B cell (primary cell): ENCODE measurements at regions not wholly inside any gene's neighbourhood (a gene's known extent, or its start where the extent isn't known, plus 50 kb on each side); places are given as distances from the start of the nearest gene placed in this dataset.

Experiments used
- ATAC-seq: fragments of 200-7000 bp; cut with Tn5 transposase; one replicate; pipeline ENCODE4 v1.10.0; 2021; ENCODE audit warnings: low read depth, mild to moderate bottlenecking, moderate number of reproducible peaks, moderate library complexity
- CTCF ChIA-PET: fragments of 350-600 bp; sonication (Branson Sonifier 250); formaldehyde crosslinking; loops from one replicate; lab custom pipeline; 2021; ENCODE audit warnings: antibody characterized with exemption, inconsistent platforms; lab: Charles Lee
- POLR2A ChIA-PET: fragments of 350-600 bp; sonication (Branson Sonifier 250); formaldehyde crosslinking; loops from one replicate; lab custom pipeline; 2021; ENCODE audit warnings: antibody characterized with exemption; lab: Charles Lee
- DNase-seq: peaks from one replicate; pipeline ENCODE4 v3.0.0; 2013
- H2AFZ ChIP-seq: 2 replicates; pipeline ENCODE4 v1.6.1; 2012; ENCODE audit warnings: mild to moderate bottlenecking, low read depth, low read length; ENCODE audit not compliant: insufficient read depth, poor library complexity, severe bottlenecking
- H3K27ac ChIP-seq, 2 donors: 1 replicate in 1 of 2; 2 replicates in 1 of 2; pipeline ENCODE4 v1.5.1; 2012 to 2013; ENCODE audit warnings: low read length in 2 of 2, mild to moderate bottlenecking in 2 of 2, moderate library complexity in 1 of 2
- H3K27me3 ChIP-seq, 4 experiments: fragments of 200-600 bp in 1 of 4; sonication (generic) in 1 of 4; replicated peaks in 1 of 4; 1 replicate in 2 of 4; 2 replicates in 2 of 4; pipeline versions ENCODE4 v1.6.1 to v1.7.0; 2013 to 2016; ENCODE audit warnings: low read length in 3 of 4, mild to moderate bottlenecking in 2 of 4, mixed read lengths in 1 of 4, moderate library complexity in 1 of 4; ENCODE audit not compliant: insufficient read depth in 4 of 4, control insufficient read depth in 3 of 4; ENCODE audit errors: control extremely low read depth in 1 of 4
- H3K36me3 ChIP-seq, 2 experiments: replicated peaks in 1 of 2; 1 replicate in 1 of 2; 2 replicates in 1 of 2; pipeline versions ENCODE4 v1.6.1 to v1.7.1; 2013; ENCODE audit warnings: low read length in 1 of 2; ENCODE audit not compliant: insufficient read depth in 2 of 2, control insufficient read depth in 1 of 2; ENCODE audit errors: control extremely low read depth in 1 of 2, extremely low read depth in 1 of 2
- H3K4me1 ChIP-seq, 2 donors: fragments of 200-600 bp in 1 of 2; sonication (generic) in 1 of 2; 1 replicate in 1 of 2; 2 replicates in 1 of 2; pipeline versions ENCODE4 v1.5.1 to v1.6.1; 2013 to 2017; ENCODE audit warnings: low read length in 2 of 2; ENCODE audit not compliant: control insufficient read depth in 2 of 2, insufficient read depth in 2 of 2
- H3K4me2 ChIP-seq: replicated peaks from 2 replicates; pipeline ENCODE3; 2012; ENCODE audit warnings: mild to moderate bottlenecking, low read depth, low read length; ENCODE audit not compliant: poor library complexity, severe bottlenecking
- H3K4me3 ChIP-seq, 5 experiments: fragments of 200-600 bp in 1 of 5; sonication (generic) in 1 of 5; 1 replicate in 3 of 5; 2 replicates in 2 of 5; pipeline versions ENCODE4 v1.5.1 to v1.7.0; 2011 to 2016; ENCODE audit warnings: low read length in 4 of 5, mild to moderate bottlenecking in 4 of 5, low read depth in 2 of 5, control low read depth in 1 of 5, moderate library complexity in 1 of 5; ENCODE audit not compliant: insufficient read depth in 1 of 5; ENCODE audit errors: control extremely low read depth in 1 of 5, extremely low read depth in 1 of 5
- H3K79me2 ChIP-seq: fragments of 200-600 bp; sonication (generic); one replicate; pipeline ENCODE4 v1.6.0; 2016; ENCODE audit warnings: low read length; ENCODE audit not compliant: control insufficient read depth, insufficient read depth
- H3K9ac ChIP-seq: fragments of 200-600 bp; sonication (generic); 2 replicates; pipeline ENCODE4 v1.6.1; 2017; ENCODE audit warnings: mild to moderate bottlenecking, low read length, moderate library complexity
- H3K9me3 ChIP-seq, 3 donors: one replicate each; pipeline versions ENCODE4 v1.6.1 to v1.7.1; 2013; ENCODE audit warnings: low read length in 2 of 3; ENCODE audit not compliant: control insufficient read depth in 2 of 3, insufficient read depth in 1 of 3; ENCODE audit errors: control extremely low read depth in 1 of 3
- H4K20me1 ChIP-seq: 2 replicates; pipeline ENCODE4 v1.6.0; 2012; ENCODE audit warnings: mild to moderate bottlenecking, low read length; ENCODE audit not compliant: insufficient read depth, control insufficient read depth, poor library complexity, severe bottlenecking
- H3K27ac Mint-ChIP-seq: one replicate; pipeline ENCODE4 v1.8.0; 2021; ENCODE audit warnings: mixed read lengths
- H3K27me3 Mint-ChIP-seq: one replicate; pipeline ENCODE4 v1.8.0; 2021; ENCODE audit warnings: mixed read lengths
- H3K4me1 Mint-ChIP-seq: one replicate; pipeline ENCODE4 v1.8.0; 2021; ENCODE audit warnings: mixed read lengths
- H3K4me3 Mint-ChIP-seq: one replicate; pipeline ENCODE4 v1.8.0; 2021; ENCODE audit warnings: mixed read lengths
- H3K9me3 Mint-ChIP-seq: one replicate; pipeline ENCODE4 v1.8.0; 2022; ENCODE audit warnings: mixed read lengths; ENCODE audit not compliant: insufficient read depth
- CTCF ChIP-seq: fragments of 200-600 bp; IDR thresholded peaks from one replicate; pipeline ENCODE4 v1.8.0; 2022; ENCODE audit warnings: antibody characterized with exemption, mild to moderate bottlenecking
- EZH2 ChIP-seq: IDR thresholded peaks from 2 replicates; pipeline ENCODE4 v1.6.1; 2012; ENCODE audit warnings: borderline replicate concordance, low read depth, mild to moderate bottlenecking, moderate library complexity, low read length; ENCODE audit not compliant: insufficient read depth, poor library complexity, severe bottlenecking
- WGBS: methylation state at CpG from one replicate; pipeline ENCODE4 v1.1.5; 2013; ENCODE audit warnings: missing lambda C conversion rate; ENCODE audit not compliant: insufficient coverage; 5-methylcytosine and 5-hydroxymethylcytosine counted together
- intact Hi-C: fragments of 100-400 bp; cut with micrococcal nuclease; formaldehyde crosslinking; loops from one replicate; pipeline ENCODE4 v1.10.0; 2022

GRCh38 chr4:52358366-52358765 is 300.7 kb downstream of the USP46 start:
- H3K4me1 Mint-ChIP-seq: no peaks in the 10 kb centered on the region
- H3K4me3 Mint-ChIP-seq: no peak overlapping the region
- Histone ChIP-seq H3K27ac (no peak overlapping the region), H3K79me2 (no peaks in the 10 kb centered on the region), H3K9me3 (no peaks in the 10 kb centered on the region), H3K36me3 (no peaks in the 10 kb centered on the region), H3K9ac (no peak overlapping the region), H3K27me3 (no peaks in the 10 kb centered on the region), H3K4me1 (no peaks in the 10 kb centered on the region), H4K20me1 (no peaks in the 10 kb centered on the region), H2AFZ (no peak overlapping the region), H3K4me2 (no peak overlapping the region), H3K4me3 (no peak overlapping the region)
- TF ChIP-seq CTCF (no peak), EZH2 (no peak)
- CTCF ChIA-PET: no interaction called here
- POLR2A ChIA-PET: no interaction called here
- WGBS: 90% methylated on average over 6 of the region's 9 CpGs
- no peak overlapping the region for H3K27ac Mint-ChIP-seq
- intact Hi-C loops: no loop called here
- no peaks in the 10 kb centered on the region for H3K27me3 Mint-ChIP-seq
- no peaks in the 10 kb centered on the region for H3K9me3 Mint-ChIP-seq
- DNase-seq (no peak), ATAC-seq (no peak)

GRCh38 chr4:52358883-52359321 is 300.2 kb downstream of the USP46 start:
- H3K4me2 ChIP-seq: no peak overlapping the region
- POLR2A ChIA-PET: no interaction called here
- H3K9ac ChIP-seq: no peak overlapping the region
- H3K9me3 ChIP-seq: no peaks in the 10 kb centered on the region
- CTCF ChIA-PET: no interaction called here
- H3K4me3 Mint-ChIP-seq: no peak overlapping the region
- H3K4me1 ChIP-seq: no peaks in the 10 kb centered on the region
- ATAC-seq: no peak
- H3K4me1 Mint-ChIP-seq: no peaks in the 10 kb centered on the region
- no peaks in the 10 kb centered on the region for H4K20me1 ChIP-seq
- no peak overlapping the region for H3K27ac ChIP-seq
- H3K4me3 ChIP-seq: no peak overlapping the region
- H3K9me3 Mint-ChIP-seq: no peaks in the 10 kb centered on the region
- H3K27me3 ChIP-seq: no peaks in the 10 kb centered on the region
- WGBS: no CpG with 5 or more reads among the region's 1 CpG
- H3K79me2 ChIP-seq: no peaks in the 10 kb centered on the region
- TF ChIP-seq EZH2 (no peak), CTCF (no peak)
- intact Hi-C loops: no loop called here
- H3K27ac Mint-ChIP-seq: no peak overlapping the region
- no peaks in the 10 kb centered on the region for H3K36me3 ChIP-seq
- H3K27me3 Mint-ChIP-seq: no peaks in the 10 kb centered on the region
- DNase-seq: no peak
- H2AFZ ChIP-seq: no peak overlapping the region
